Liver (tissue), 7 donors: ENCODE measurements at regions not wholly inside any gene's neighbourhood (a gene's known extent, or its start where the extent isn't known, plus 50 kb on each side); places are given as distances from the start of the nearest gene placed in this dataset.

Source experiments
- DNase-seq: peaks from one replicate; pipeline ENCODE4 v3.0.0-alpha.2; 2017; ENCODE audit warnings: low spot score
- H3K27ac ChIP-seq, 2 donors: one replicate each; pipeline ENCODE4 v1.7.0; 2013; ENCODE audit warnings: inconsistent platforms in 2 of 2, low read length in 2 of 2, control low read depth in 1 of 2, low read depth in 1 of 2, mild to moderate bottlenecking in 1 of 2
- H3K27me3 ChIP-seq, 4 donors: one replicate each; pipeline versions ENCODE4 v1.6.1 to v1.7.0; 2013; ENCODE audit warnings: low read length in 3 of 4, inconsistent platforms in 1 of 4, mild to moderate bottlenecking in 1 of 4, moderate library complexity in 1 of 4; ENCODE audit not compliant: control insufficient read depth in 4 of 4, insufficient read depth in 4 of 4
- H3K36me3 ChIP-seq, 4 donors: one replicate each; pipeline versions ENCODE4 v1.6.1 to v1.7.0; 2013; ENCODE audit warnings: low read length in 3 of 4, mild to moderate bottlenecking in 3 of 4, low read depth in 1 of 4, moderate library complexity in 1 of 4; ENCODE audit not compliant: control insufficient read depth in 4 of 4, insufficient read depth in 3 of 4
- H3K4me1 ChIP-seq, 4 donors: one replicate each; pipeline versions ENCODE4 v1.6.1 to v1.7.0; 2013; ENCODE audit warnings: low read length in 3 of 4, mild to moderate bottlenecking in 3 of 4, moderate library complexity in 1 of 4; ENCODE audit not compliant: control insufficient read depth in 4 of 4, insufficient read depth in 4 of 4
- H3K4me3 ChIP-seq, 3 donors: one replicate each; pipeline versions ENCODE4 v1.6.1 to v1.7.0; 2013; ENCODE audit warnings: low read length in 3 of 3, control low read depth in 1 of 3, low read depth in 1 of 3, mild to moderate bottlenecking in 1 of 3
- H3K9ac ChIP-seq, 2 donors: one replicate each; pipeline ENCODE4 v1.7.0; 2013; ENCODE audit warnings: low read length in 2 of 2, mild to moderate bottlenecking in 2 of 2, moderate library complexity in 2 of 2, control low read depth in 1 of 2, low read depth in 1 of 2
- H3K9me3 ChIP-seq, 4 donors: one replicate each; pipeline versions ENCODE4 v1.6.1 to v1.7.0; 2013; ENCODE audit warnings: low read length in 3 of 4; ENCODE audit not compliant: control insufficient read depth in 4 of 4
- EGR1 ChIP-seq, 2 donors: IDR thresholded peaks; 2 replicates each; pipeline ENCODE4 v1.6.1; 2016 to 2018; ENCODE audit warnings: antibody characterized with exemption in 2 of 2, low read depth in 2 of 2
- FOXA1 ChIP-seq: IDR thresholded peaks from 2 replicates; pipeline ENCODE4 v1.6.1; 2016; ENCODE audit warnings: antibody characterized with exemption
- FOXA2 ChIP-seq: IDR thresholded peaks from 2 replicates; pipeline ENCODE4 v1.6.1; 2016; ENCODE audit warnings: antibody characterized with exemption
- GABPA ChIP-seq, 2 donors: IDR thresholded peaks in 1 of 2; conservative IDR thresholded peaks in 1 of 2; 2 replicates each; pipeline ENCODE4 v1.6.1; 2016; ENCODE audit warnings: antibody characterized with exemption in 2 of 2, mild to moderate bottlenecking in 1 of 2, moderate library complexity in 1 of 2
- HNF4A ChIP-seq, 2 donors: conservative IDR thresholded peaks; 2 replicates each; pipeline ENCODE4 v1.6.1; 2016; ENCODE audit warnings: antibody characterized with exemption in 2 of 2, mild to moderate bottlenecking in 2 of 2
- HNF4G ChIP-seq: IDR thresholded peaks from 2 replicates; pipeline ENCODE4 v1.6.1; 2016; ENCODE audit warnings: antibody characterized with exemption
- JUND ChIP-seq, 2 donors: IDR thresholded peaks; 2 replicates each; pipeline ENCODE4 v1.6.1; 2016; ENCODE audit warnings: antibody characterized with exemption in 2 of 2
- NR2F2 ChIP-seq: IDR thresholded peaks from 2 replicates; pipeline ENCODE4 v1.6.1; 2016; ENCODE audit warnings: antibody characterized with exemption
- RAD21 ChIP-seq, 2 donors: IDR thresholded peaks; 2 replicates each; pipeline ENCODE4 v1.6.1; 2016; ENCODE audit warnings: antibody characterized with exemption in 2 of 2, mild to moderate bottlenecking in 2 of 2
- RXRA ChIP-seq, 2 donors: IDR thresholded peaks; 2 replicates each; pipeline ENCODE4 v1.6.1; 2017 to 2018; ENCODE audit warnings: antibody characterized with exemption in 2 of 2, mild to moderate bottlenecking in 1 of 2
- SP1 ChIP-seq: IDR thresholded peaks from 2 replicates; pipeline ENCODE4 v1.6.1; 2018; ENCODE audit warnings: antibody characterized with exemption, mild to moderate bottlenecking
- TAF1 ChIP-seq: conservative IDR thresholded peaks from 2 replicates; pipeline ENCODE4 v1.6.1; 2016; ENCODE audit warnings: antibody characterized with exemption, mild to moderate bottlenecking
- YY1 ChIP-seq: IDR thresholded peaks from 2 replicates; pipeline ENCODE4 v1.6.1; 2016; ENCODE audit warnings: antibody characterized with exemption, mild to moderate bottlenecking
- WGBS: extraction: QIAGEN DNeasy Blood & Tissue Kit; methylation state at CpG from one replicate; pipeline ENCODE4 v1.1.7; 2013; 5-methylcytosine and 5-hydroxymethylcytosine counted together
- TF ChIP-seq, protein P1 (sequence below): IDR thresholded peaks from 2 replicates; pipeline ENCODE4 v1.6.1; 2016; ENCODE audit warnings: antibody characterized with exemption
- TF ChIP-seq, protein P2 (sequence below): IDR thresholded peaks from 2 replicates; pipeline ENCODE4 v1.6.1; 2016; ENCODE audit warnings: antibody characterized with exemption
- TF ChIP-seq, protein P3 (sequence below): IDR thresholded peaks from 2 replicates; pipeline ENCODE4 v1.6.1; 2016; ENCODE audit warnings: antibody characterized with exemption
- TF ChIP-seq, protein P4 (sequence below): IDR thresholded peaks from 2 replicates; pipeline ENCODE4 v1.6.1; 2016; ENCODE audit warnings: antibody characterized with exemption, mild to moderate bottlenecking
- donor health status: healthy.
- donor health status: healthy.
- donor health status: healthy.
- donor health status: healthy.

DNA sequence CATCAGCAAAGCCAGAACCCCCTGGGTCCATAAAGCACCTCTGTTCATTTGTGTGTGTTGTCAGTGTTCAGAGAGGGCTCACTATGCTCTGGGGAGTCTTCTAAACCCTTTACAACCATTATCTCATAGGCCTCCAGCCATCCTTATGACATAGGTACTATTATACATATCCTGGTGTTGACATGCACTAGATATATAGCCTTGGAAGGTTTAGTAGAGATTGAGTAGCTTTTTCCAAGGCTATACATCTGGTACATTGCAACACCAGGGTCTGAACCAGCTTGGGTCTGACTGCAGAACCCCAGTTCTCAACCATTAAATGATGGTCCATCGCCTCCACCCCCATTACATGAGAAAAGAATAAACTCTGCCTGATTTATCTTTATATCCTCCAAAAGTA lies 253.6 kb upstream of the MKLN1 start (continued):
- TF ChIP-seq, protein P1, sequence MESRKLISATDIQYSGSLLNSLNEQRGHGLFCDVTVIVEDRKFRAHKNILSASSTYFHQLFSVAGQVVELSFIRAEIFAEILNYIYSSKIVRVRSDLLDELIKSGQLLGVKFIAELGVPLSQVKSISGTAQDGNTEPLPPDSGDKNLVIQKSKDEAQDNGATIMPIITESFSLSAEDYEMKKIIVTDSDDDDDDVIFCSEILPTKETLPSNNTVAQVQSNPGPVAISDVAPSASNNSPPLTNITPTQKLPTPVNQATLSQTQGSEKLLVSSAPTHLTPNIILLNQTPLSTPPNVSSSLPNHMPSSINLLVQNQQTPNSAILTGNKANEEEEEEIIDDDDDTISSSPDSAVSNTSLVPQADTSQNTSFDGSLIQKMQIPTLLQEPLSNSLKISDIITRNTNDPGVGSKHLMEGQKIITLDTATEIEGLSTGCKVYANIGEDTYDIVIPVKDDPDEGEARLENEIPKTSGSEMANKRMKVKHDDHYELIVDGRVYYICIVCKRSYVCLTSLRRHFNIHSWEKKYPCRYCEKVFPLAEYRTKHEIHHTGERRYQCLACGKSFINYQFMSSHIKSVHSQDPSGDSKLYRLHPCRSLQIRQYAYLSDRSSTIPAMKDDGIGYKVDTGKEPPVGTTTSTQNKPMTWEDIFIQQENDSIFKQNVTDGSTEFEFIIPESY, result no peak
- TF ChIP-seq, protein P2, sequence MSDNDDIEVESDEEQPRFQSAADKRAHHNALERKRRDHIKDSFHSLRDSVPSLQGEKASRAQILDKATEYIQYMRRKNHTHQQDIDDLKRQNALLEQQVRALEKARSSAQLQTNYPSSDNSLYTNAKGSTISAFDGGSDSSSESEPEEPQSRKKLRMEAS, result no peak

DNA sequence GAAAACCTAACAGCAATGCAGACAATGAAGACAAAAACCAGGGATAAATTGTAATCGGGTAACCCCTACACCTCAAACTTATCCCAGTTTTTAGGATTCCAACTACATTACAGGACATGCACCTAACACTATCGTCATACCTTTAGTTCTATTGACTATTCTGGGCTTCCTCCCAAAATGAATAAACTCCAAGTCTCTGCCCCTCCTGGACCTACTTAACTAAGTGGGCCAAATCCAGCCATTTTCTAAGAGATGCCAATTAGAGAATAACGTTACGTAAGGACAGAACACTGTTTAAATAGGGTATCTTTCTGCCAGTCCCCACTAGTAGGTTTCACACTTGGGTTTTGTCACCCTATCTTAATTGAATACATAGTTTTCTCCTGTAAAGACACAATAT lies 253.1 kb upstream of the MKLN1 start:
- Histone ChIP-seq H3K4me3 (no peak overlapping the region), H3K9ac (no peak overlapping the region), H3K4me1 (peaks cover 7 to 49% (median 40%) of the 10 kb centered on the region in 4 donors), H3K9me3 (no peaks in the 10 kb centered on the region), H3K27me3 (no peaks in the 10 kb centered on the region), H3K27ac (peak overlapping the region; percentile 2 to 31), H3K36me3 (peaks cover 0 to 3% (median under 1%) of the 10 kb centered on the region in 4 donors)
- TF ChIP-seq RAD21 (IDR thresholded peaks at IDR 0.05), result no peak
- TF ChIP-seq GABPA (IDR thresholded peaks at IDR 0.05 in 1 of 2, conservative IDR thresholded peaks at IDR 0.05 in 1 of 2), result no peak
- no peak for TF ChIP-seq FOXA2
- TF ChIP-seq EGR1 (IDR thresholded peaks at IDR 0.05; ENCODE audit: low read depth in 2 of 2), result no peak
- TF ChIP-seq, protein P3, sequence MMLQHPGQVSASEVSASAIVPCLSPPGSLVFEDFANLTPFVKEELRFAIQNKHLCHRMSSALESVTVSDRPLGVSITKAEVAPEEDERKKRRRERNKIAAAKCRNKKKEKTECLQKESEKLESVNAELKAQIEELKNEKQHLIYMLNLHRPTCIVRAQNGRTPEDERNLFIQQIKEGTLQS, result no peak
- TF ChIP-seq FOXA1, result no peak
- no peak for TF ChIP-seq TAF1
- TF ChIP-seq, protein P4, sequence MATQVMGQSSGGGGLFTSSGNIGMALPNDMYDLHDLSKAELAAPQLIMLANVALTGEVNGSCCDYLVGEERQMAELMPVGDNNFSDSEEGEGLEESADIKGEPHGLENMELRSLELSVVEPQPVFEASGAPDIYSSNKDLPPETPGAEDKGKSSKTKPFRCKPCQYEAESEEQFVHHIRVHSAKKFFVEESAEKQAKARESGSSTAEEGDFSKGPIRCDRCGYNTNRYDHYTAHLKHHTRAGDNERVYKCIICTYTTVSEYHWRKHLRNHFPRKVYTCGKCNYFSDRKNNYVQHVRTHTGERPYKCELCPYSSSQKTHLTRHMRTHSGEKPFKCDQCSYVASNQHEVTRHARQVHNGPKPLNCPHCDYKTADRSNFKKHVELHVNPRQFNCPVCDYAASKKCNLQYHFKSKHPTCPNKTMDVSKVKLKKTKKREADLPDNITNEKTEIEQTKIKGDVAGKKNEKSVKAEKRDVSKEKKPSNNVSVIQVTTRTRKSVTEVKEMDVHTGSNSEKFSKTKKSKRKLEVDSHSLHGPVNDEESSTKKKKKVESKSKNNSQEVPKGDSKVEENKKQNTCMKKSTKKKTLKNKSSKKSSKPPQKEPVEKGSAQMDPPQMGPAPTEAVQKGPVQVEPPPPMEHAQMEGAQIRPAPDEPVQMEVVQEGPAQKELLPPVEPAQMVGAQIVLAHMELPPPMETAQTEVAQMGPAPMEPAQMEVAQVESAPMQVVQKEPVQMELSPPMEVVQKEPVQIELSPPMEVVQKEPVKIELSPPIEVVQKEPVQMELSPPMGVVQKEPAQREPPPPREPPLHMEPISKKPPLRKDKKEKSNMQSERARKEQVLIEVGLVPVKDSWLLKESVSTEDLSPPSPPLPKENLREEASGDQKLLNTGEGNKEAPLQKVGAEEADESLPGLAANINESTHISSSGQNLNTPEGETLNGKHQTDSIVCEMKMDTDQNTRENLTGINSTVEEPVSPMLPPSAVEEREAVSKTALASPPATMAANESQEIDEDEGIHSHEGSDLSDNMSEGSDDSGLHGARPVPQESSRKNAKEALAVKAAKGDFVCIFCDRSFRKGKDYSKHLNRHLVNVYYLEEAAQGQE, result no peak
- TF ChIP-seq, protein P2, result no peak
- no peak for TF ChIP-seq NR2F2
- TF ChIP-seq SP1, result no peak
- TF ChIP-seq, protein P1, result no peak
- TF ChIP-seq HNF4A (conservative IDR thresholded peaks at IDR 0.05), result peak in 1 of 2 donors; percentile 35
- no peak for TF ChIP-seq HNF4G
- peak; percentile 66 for TF ChIP-seq YY1
- TF ChIP-seq JUND (IDR thresholded peaks at IDR 0.05), result no peak
- peak in 1 of 2 donors; percentile 21 for TF ChIP-seq RXRA (IDR thresholded peaks at IDR 0.05)
- WGBS, result 44% methylated on average over 4 of the region's 4 CpGs
- no peak for DNase-seq
